IPS-20b (cell line): ENCODE measurements at regions not wholly inside any gene's neighbourhood (a gene's known extent, or its start where the extent isn't known, plus 50 kb on each side); places are given as distances from the start of the nearest gene placed in this dataset.
"Not testable (repeated sequence)": the region's sequence is repeated elsewhere in the genome, so short reads cannot be mapped to it uniquely, and the experiment has no call there.

ENCODE experiments used
- H3K27ac ChIP-seq: one replicate; pipeline ENCODE4 v1.5.1; 2013; ENCODE audit warnings: low read length
- H3K27me3 ChIP-seq: 2 replicates; pipeline ENCODE4 v1.6.1; 2013; ENCODE audit warnings: mild to moderate bottlenecking, low read length, inconsistent platforms; ENCODE audit not compliant: insufficient read depth
- H3K36me3 ChIP-seq: 2 replicates; pipeline ENCODE4 v1.6.1; 2013; ENCODE audit warnings: low read depth, mild to moderate bottlenecking, inconsistent platforms, low read length, moderate library complexity; ENCODE audit not compliant: insufficient read depth
- H3K4me1 ChIP-seq: 2 replicates; pipeline ENCODE4 v1.6.1; 2013; ENCODE audit warnings: mild to moderate bottlenecking, control low read depth, inconsistent platforms, low read length, moderate library complexity; ENCODE audit not compliant: insufficient read depth
- H3K4me3 ChIP-seq: 2 replicates; pipeline ENCODE4 v1.5.1; 2013; ENCODE audit warnings: mild to moderate bottlenecking, low read length, inconsistent platforms
- H3K9ac ChIP-seq: 2 replicates; pipeline ENCODE4 v1.6.1; 2013; ENCODE audit warnings: low read depth, mild to moderate bottlenecking, inconsistent platforms, low read length, moderate library complexity
- H3K9me3 ChIP-seq: 2 replicates; pipeline ENCODE4 v1.6.1; 2013; ENCODE audit warnings: mild to moderate bottlenecking, low read depth, low read length, inconsistent platforms; ENCODE audit not compliant: insufficient read depth

GRCh38 chrX:16067886-16068515, 55.4 kb upstream of the GRPR start:
- Histone ChIP-seq H3K27ac (no peak overlapping the region), H3K36me3 (no peaks in the 10 kb centered on the region), H3K27me3 (no peaks in the 10 kb centered on the region), H3K4me1 (no peaks in the 10 kb centered on the region), H3K4me3 (no peak overlapping the region), H3K9ac (no peak overlapping the region), H3K9me3 (no peaks in the 10 kb centered on the region; the same call in 1 of the 2 replicates)

- Histone ChIP-seq H3K9ac (no peak overlapping the region), H3K36me3 (no peaks in the 10 kb centered on the region), H3K27me3 (no peaks in the 10 kb centered on the region), H3K27ac (no peak overlapping the region), H3K4me1 (no peaks in the 10 kb centered on the region), H3K9me3 (no peaks in the 10 kb centered on the region), H3K4me3 (no peak overlapping the region)
Observed at GRCh38 chrX:16063921-16064320, 59.4 kb upstream of the GRPR start.

GRCh38 chrX:16063141-16063540, 60.2 kb upstream of the GRPR start:
- H3K4me3 ChIP-seq = no peak overlapping the region
- H3K36me3 ChIP-seq = no peaks in the 10 kb centered on the region
- H3K9ac ChIP-seq = no peak overlapping the region
- H3K27me3 ChIP-seq = no peaks in the 10 kb centered on the region
- no peaks in the 10 kb centered on the region for H3K4me1 ChIP-seq
- H3K9me3 ChIP-seq = no peaks in the 10 kb centered on the region
- H3K27ac ChIP-seq = no peak overlapping the region

- Histone ChIP-seq H3K9ac (no peak overlapping the region), H3K27ac (no peak overlapping the region), H3K4me1 (no peaks in the 10 kb centered on the region), H3K9me3 (no peaks in the 10 kb centered on the region), H3K4me3 (no peak overlapping the region), H3K36me3 (no peaks in the 10 kb centered on the region), H3K27me3 (no peaks in the 10 kb centered on the region)
Observed at GRCh38 chrX:16061296-16061695, 62.1 kb upstream of the GRPR start.

- Histone ChIP-seq H3K4me1 (no peaks in the 10 kb centered on the region; the same call in 1 of the 2 replicates), H3K27ac (no peak overlapping the region), H3K36me3 (no peaks in the 10 kb centered on the region), H3K9me3 (no peaks in the 10 kb centered on the region), H3K27me3 (no peaks in the 10 kb centered on the region), H3K4me3 (no peak overlapping the region), H3K9ac (no peak overlapping the region)
Observed at GRCh38 chrX:16060252-16060651, 63.1 kb upstream of the GRPR start.

GRCh38 chrX:16049126-16049525, 74.2 kb upstream of the GRPR start:
- H3K4me3 ChIP-seq, H3K36me3 ChIP-seq, H3K4me1 ChIP-seq, H3K27ac ChIP-seq, H3K27me3 ChIP-seq, H3K9ac ChIP-seq, H3K9me3 ChIP-seq: not testable (repeated sequence)

- Histone ChIP-seq H3K4me3 (peak overlapping the region; percentile 11; the same call in 1 of the 2 replicates), H3K27me3 (no peaks in the 10 kb centered on the region), H3K9ac (peak overlapping the region; percentile 72; the same call in 1 of the 2 replicates), H3K4me1 (peaks cover 14% of the 10 kb centered on the region), H3K36me3 (no peaks in the 10 kb centered on the region), H3K9me3 (no peaks in the 10 kb centered on the region), H3K27ac (peak overlapping the region; percentile 93)
Observed at GRCh38 chrX:16042980-16043379, 80.4 kb upstream of the GRPR start.

GRCh38 chrX:16039834-16040233, 83.5 kb upstream of the GRPR start:
- no peak overlapping the region for H3K9ac ChIP-seq
- H3K36me3 ChIP-seq = no peaks in the 10 kb centered on the region
- no peaks in the 10 kb centered on the region for H3K9me3 ChIP-seq
- no peak overlapping the region for H3K4me3 ChIP-seq
- no peaks in the 10 kb centered on the region for H3K27me3 ChIP-seq
- peaks cover 14% of the 10 kb centered on the region for H3K4me1 ChIP-seq
- no peak overlapping the region for H3K27ac ChIP-seq

- no peak overlapping the region for H3K4me3 ChIP-seq
- no peak overlapping the region for H3K27ac ChIP-seq
- H3K9ac ChIP-seq = no peak overlapping the region
- H3K27me3 ChIP-seq = no peaks in the 10 kb centered on the region
- no peaks in the 10 kb centered on the region for H3K36me3 ChIP-seq
- H3K9me3 ChIP-seq = no peaks in the 10 kb centered on the region
- peaks cover 14% of the 10 kb centered on the region for H3K4me1 ChIP-seq
Observed at GRCh38 chrX:16039363-16039762, 84.0 kb upstream of the GRPR start.

GRCh38 chrX:16033331-16033730, 90.0 kb upstream of the GRPR start:
- no peaks in the 10 kb centered on the region for H3K9me3 ChIP-seq
- H3K36me3 ChIP-seq = no peaks in the 10 kb centered on the region
- H3K9ac ChIP-seq = no peak overlapping the region
- no peak overlapping the region for H3K4me3 ChIP-seq
- no peaks in the 10 kb centered on the region for H3K4me1 ChIP-seq
- no peaks in the 10 kb centered on the region for H3K27me3 ChIP-seq
- no peak overlapping the region for H3K27ac ChIP-seq

- Histone ChIP-seq H3K4me3 (no peak overlapping the region), H3K9ac (no peak overlapping the region), H3K36me3 (no peaks in the 10 kb centered on the region), H3K27ac (no peak overlapping the region), H3K4me1 (no peaks in the 10 kb centered on the region), H3K27me3 (no peaks in the 10 kb centered on the region), H3K9me3 (no peaks in the 10 kb centered on the region)
Observed at GRCh38 chrX:16028576-16028975, 94.8 kb upstream of the GRPR start.

- H3K27ac ChIP-seq = no peak overlapping the region
- no peak overlapping the region for H3K4me3 ChIP-seq
- no peaks in the 10 kb centered on the region for H3K27me3 ChIP-seq
- no peaks in the 10 kb centered on the region for H3K9me3 ChIP-seq
- H3K36me3 ChIP-seq = no peaks in the 10 kb centered on the region
- H3K9ac ChIP-seq = no peak overlapping the region
- no peaks in the 10 kb centered on the region for H3K4me1 ChIP-seq
Observed at GRCh38 chrX:16023790-16024734, 99.3 kb upstream of the GRPR start.
